ENCODE measurements at regions not wholly inside any gene's neighbourhood (a gene's known extent, or its start where the extent isn't known, plus 50 kb on each side); places are given as distances from the start of the nearest gene placed in this dataset.

DNA sequence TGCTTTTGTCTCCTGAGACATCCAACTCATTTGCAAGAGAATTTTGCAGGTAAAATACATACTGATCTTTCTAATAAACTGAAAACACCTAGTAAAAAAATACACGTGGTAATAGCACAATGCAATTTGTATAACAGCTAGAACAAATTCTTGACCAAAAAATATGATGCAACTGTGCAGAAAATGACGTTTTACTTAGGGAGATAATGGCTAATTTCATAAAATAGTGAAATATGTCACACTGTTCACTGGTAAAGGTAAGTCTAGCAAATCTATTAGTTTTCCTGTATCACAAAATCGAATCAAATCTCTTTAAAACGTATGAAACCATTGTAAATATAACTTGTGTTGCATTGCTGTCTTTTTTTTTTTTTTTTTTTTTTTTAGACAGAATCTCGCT lies 130.0 kb downstream of the VPREB1 start:
- TF ChIP-seq FOXP2 (optimal IDR thresholded peaks at IDR 0.05; ENCODE audit: control extremely low read depth, extremely low read length, insufficient read depth) (no peak), POLR2AphosphoS5 (IDR thresholded peaks at IDR 0.05; ENCODE audit: borderline replicate concordance, low read depth, low read length) (no peak)

All from SK-N-MC (cell line).